Hematopoietic multipotent progenitor cell treated with erythropoietin and hydrocortisone succinate and interleukin-3 and kit ligand, for 17 days (in vitro differentiated cells): ENCODE measurements at regions not wholly inside any gene's neighbourhood (a gene's known extent, or its start where the extent isn't known, plus 50 kb on each side); places are given as distances from the start of the nearest gene placed in this dataset.

Experiments
- DNase-seq: peaks from one replicate; pipeline ENCODE4 v3.0.0-alpha.2; 2015; ENCODE audit warnings: low spot score

GRCh38 chr2:2827046-2827636, 496.1 kb upstream of the MYT1L start:
- no peak for DNase-seq

- no peak for DNase-seq
Observed at GRCh38 chr2:2826621-2827020, 495.5 kb upstream of the MYT1L start.

GRCh38 chr2:2826209-2826551, 495.1 kb upstream of the MYT1L start:
- no peak for DNase-seq

GRCh38 chr2:2825516-2826208, 494.6 kb upstream of the MYT1L start:
- no peak for DNase-seq

GRCh38 chr2:2825062-2825461, 494.0 kb upstream of the MYT1L start:
- no peak for DNase-seq

GRCh38 chr2:2824588-2824987, 493.5 kb upstream of the MYT1L start:
- no peak for DNase-seq

GRCh38 chr2:2823061-2823753, 492.1 kb upstream of the MYT1L start:
- DNase-seq: no peak

GRCh38 chr2:2822143-2822542, 491.1 kb upstream of the MYT1L start:
- no peak for DNase-seq

GRCh38 chr2:2812648-2813047, 481.6 kb upstream of the MYT1L start:
- DNase-seq: no peak

- DNase-seq: no peak
Observed at GRCh38 chr2:2812117-2812516, 481.0 kb upstream of the MYT1L start.

- no peak for DNase-seq
Observed at GRCh38 chr2:2810504-2810903, 479.4 kb upstream of the MYT1L start.

- no peak for DNase-seq
Observed at GRCh38 chr2:2809771-2810170, 478.7 kb upstream of the MYT1L start.

GRCh38 chr2:2808551-2809058, 477.5 kb upstream of the MYT1L start:
- no peak for DNase-seq

- DNase-seq: no peak
Observed at GRCh38 chr2:2806711-2807110, 475.6 kb upstream of the MYT1L start.

- DNase-seq: no peak
Observed at GRCh38 chr2:2805263-2805662, 474.2 kb upstream of the MYT1L start.

- DNase-seq: no peak
Observed at GRCh38 chr2:2804528-2804927, 473.5 kb upstream of the MYT1L start.

- no peak for DNase-seq
Observed at GRCh38 chr2:2801458-2801857, 470.4 kb upstream of the MYT1L start.

- no peak for DNase-seq
Observed at GRCh38 chr2:2800697-2801096, 469.6 kb upstream of the MYT1L start.

GRCh38 chr2:2800001-2800400, 468.9 kb upstream of the MYT1L start:
- no peak for DNase-seq

- DNase-seq: no peak
Observed at GRCh38 chr2:2799151-2799697, 468.1 kb upstream of the MYT1L start.

GRCh38 chr2:2798337-2798736, 467.3 kb upstream of the MYT1L start:
- no peak for DNase-seq

- DNase-seq: no peak
Observed at GRCh38 chr2:2797797-2798196, 466.7 kb upstream of the MYT1L start.

- DNase-seq: no peak
Observed at GRCh38 chr2:2796207-2796606, 465.1 kb upstream of the MYT1L start.
